ENCODE measurements at regions not wholly inside any gene's neighbourhood (a gene's known extent, or its start where the extent isn't known, plus 50 kb on each side); places are given as distances from the start of the nearest gene placed in this dataset.

DNA sequence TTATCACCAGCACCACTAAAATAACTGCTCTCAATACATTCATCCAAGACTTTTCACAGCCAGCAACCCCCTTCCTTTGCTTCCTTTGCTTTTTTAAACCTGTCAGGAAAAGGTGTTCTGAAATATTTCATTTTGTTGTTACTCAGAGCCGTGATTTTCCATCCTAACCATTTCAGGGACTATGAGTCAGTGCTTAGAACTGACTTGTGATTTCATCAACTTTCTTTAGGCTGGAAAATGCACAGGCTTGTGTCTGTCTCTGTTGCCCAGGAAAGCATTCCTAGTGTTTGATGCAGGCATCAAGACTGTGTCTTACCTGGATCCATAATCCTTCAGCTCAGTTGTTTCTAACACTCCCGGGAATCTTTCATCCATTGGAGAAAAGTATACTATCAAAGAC, 805.6 kb downstream of the BRINP1 start (continued):
- TF ChIP-seq ZNF114 (CRISPR knock-in tag; IDR thresholded peaks at IDR 0.05) = no peak
- TF ChIP-seq NANOG (IDR thresholded peaks at IDR 0.05; ENCODE audit: borderline replicate concordance) = no peak
- no peak for TF ChIP-seq CREB1 (CRISPR knock-in tag; IDR thresholded peaks at IDR 0.05; ENCODE audit: low read depth)
- TF ChIP-seq, protein P1, sequence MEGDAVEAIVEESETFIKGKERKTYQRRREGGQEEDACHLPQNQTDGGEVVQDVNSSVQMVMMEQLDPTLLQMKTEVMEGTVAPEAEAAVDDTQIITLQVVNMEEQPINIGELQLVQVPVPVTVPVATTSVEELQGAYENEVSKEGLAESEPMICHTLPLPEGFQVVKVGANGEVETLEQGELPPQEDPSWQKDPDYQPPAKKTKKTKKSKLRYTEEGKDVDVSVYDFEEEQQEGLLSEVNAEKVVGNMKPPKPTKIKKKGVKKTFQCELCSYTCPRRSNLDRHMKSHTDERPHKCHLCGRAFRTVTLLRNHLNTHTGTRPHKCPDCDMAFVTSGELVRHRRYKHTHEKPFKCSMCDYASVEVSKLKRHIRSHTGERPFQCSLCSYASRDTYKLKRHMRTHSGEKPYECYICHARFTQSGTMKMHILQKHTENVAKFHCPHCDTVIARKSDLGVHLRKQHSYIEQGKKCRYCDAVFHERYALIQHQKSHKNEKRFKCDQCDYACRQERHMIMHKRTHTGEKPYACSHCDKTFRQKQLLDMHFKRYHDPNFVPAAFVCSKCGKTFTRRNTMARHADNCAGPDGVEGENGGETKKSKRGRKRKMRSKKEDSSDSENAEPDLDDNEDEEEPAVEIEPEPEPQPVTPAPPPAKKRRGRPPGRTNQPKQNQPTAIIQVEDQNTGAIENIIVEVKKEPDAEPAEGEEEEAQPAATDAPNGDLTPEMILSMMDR (conservative IDR thresholded peaks at IDR 0.05; ENCODE audit: low read depth in 2 of 2) = no peak
- no peak for TF ChIP-seq EZH2 (IDR thresholded peaks at IDR 0.05; ENCODE audit: low read depth, unreplicated experiment)
- no peak for TF ChIP-seq STAT1 (IDR thresholded peaks at IDR 0.05; ENCODE audit: unreplicated experiment)
- no peak for TF ChIP-seq ETS1 (IDR thresholded peaks at IDR 0.05)

DNA sequence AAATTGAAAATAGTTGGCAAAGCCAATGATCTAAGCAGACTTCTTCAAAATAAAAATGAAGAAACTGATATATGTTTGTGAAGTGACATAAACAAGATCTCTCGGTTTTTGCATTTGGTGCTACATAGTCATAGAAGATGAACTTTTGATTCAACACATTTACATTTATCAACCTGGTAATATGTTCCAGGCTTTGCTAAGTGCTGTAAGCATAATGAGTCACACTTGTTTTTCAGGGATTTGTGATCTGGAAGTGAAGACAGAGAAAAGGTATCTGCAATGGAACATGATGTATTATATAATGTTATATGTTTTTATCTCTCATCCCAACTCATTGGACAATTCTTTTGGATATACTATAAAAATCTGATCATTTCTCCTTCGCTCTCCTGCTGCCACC, 801.4 kb downstream of the BRINP1 start:
- ATAC-seq = no peak
- H2AFZ ChIP-seq = no peak overlapping the region
- H3K9me3 Mint-ChIP-seq = no peaks in the 10 kb centered on the region
- TF ChIP-seq ZNF114 (CRISPR knock-in tag; IDR thresholded peaks at IDR 0.05) (no peak), REST (IDR thresholded peaks at IDR 0.05; ENCODE audit: unreplicated experiment) (no peak), NANOG (IDR thresholded peaks at IDR 0.05; ENCODE audit: borderline replicate concordance) (no peak), EZH2phosphoT487 (IDR thresholded peaks at IDR 0.05; ENCODE audit: unreplicated experiment) (no peak), ZNF331 (CRISPR knock-in tag; IDR thresholded peaks at IDR 0.05; ENCODE audit: low read depth) (no peak), CREB1 (CRISPR knock-in tag; IDR thresholded peaks at IDR 0.05; ENCODE audit: low read depth) (no peak), ETS1 (IDR thresholded peaks at IDR 0.05) (no peak), POLR2AphosphoS5 (IDR thresholded peaks at IDR 0.05; ENCODE audit: low read depth) (no peak)
- TF ChIP-seq, protein P2, sequence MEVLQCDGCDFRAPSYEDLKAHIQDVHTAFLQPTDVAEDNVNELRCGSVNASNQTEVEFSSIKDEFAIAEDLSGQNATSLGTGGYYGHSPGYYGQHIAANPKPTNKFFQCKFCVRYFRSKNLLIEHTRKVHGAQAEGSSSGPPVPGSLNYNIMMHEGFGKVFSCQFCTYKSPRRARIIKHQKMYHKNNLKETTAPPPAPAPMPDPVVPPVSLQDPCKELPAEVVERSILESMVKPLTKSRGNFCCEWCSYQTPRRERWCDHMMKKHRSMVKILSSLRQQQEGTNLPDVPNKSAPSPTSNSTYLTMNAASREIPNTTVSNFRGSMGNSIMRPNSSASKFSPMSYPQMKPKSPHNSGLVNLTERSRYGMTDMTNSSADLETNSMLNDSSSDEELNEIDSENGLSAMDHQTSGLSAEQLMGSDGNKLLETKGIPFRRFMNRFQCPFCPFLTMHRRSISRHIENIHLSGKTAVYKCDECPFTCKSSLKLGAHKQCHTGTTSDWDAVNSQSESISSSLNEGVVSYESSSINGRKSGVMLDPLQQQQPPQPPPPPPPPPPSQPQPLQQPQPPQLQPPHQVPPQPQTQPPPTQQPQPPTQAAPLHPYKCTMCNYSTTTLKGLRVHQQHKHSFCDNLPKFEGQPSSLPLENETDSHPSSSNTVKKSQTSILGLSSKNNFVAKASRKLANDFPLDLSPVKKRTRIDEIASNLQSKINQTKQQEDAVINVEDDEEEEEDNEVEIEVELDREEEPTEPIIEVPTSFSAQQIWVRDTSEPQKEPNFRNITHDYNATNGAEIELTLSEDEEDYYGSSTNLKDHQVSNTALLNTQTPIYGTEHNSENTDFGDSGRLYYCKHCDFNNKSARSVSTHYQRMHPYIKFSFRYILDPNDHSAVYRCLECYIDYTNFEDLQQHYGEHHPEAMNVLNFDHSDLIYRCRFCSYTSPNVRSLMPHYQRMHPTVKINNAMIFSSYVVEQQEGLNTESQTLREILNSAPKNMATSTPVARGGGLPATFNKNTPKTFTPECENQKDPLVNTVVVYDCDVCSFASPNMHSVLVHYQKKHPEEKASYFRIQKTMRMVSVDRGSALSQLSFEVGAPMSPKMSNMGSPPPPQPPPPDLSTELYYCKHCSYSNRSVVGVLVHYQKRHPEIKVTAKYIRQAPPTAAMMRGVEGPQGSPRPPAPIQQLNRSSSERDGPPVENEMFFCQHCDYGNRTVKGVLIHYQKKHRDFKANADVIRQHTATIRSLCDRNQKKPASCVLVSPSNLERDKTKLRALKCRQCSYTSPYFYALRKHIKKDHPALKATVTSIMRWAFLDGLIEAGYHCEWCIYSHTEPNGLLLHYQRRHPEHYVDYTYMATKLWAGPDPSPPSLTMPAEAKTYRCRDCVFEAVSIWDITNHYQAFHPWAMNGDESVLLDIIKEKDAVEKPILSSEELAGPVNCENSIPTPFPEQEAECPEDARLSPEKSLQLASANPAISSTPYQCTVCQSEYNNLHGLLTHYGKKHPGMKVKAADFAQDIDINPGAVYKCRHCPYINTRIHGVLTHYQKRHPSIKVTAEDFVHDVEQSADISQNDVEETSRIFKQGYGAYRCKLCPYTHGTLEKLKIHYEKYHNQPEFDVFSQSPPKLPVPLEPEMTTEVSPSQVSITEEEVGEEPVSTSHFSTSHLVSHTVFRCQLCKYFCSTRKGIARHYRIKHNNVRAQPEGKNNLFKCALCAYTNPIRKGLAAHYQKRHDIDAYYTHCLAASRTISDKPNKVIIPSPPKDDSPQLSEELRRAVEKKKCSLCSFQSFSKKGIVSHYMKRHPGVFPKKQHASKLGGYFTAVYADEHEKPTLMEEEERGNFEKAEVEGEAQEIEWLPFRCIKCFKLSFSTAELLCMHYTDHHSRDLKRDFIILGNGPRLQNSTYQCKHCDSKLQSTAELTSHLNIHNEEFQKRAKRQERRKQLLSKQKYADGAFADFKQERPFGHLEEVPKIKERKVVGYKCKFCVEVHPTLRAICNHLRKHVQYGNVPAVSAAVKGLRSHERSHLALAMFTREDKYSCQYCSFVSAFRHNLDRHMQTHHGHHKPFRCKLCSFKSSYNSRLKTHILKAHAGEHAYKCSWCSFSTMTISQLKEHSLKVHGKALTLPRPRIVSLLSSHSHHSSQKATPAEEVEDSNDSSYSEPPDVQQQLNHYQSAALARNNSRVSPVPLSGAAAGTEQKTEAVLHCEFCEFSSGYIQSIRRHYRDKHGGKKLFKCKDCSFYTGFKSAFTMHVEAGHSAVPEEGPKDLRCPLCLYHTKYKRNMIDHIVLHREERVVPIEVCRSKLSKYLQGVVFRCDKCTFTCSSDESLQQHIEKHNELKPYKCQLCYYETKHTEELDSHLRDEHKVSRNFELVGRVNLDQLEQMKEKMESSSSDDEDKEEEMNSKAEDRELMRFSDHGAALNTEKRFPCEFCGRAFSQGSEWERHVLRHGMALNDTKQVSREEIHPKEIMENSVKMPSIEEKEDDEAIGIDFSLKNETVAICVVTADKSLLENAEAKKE (CRISPR knock-in tag; IDR thresholded peaks at IDR 0.05) = no peak

More for the DNA sequence above, 801.4 kb downstream of the BRINP1 start:
- Histone ChIP-seq H3K79me2 (replicated peaks; ENCODE audit: insufficient read depth) (no peaks in the 10 kb centered on the region), H3K27me3 (ENCODE audit: insufficient read depth) (no peaks in the 10 kb centered on the region), H3K4me3 (no peak overlapping the region), H3K36me3 (ENCODE audit: insufficient read depth) (no peaks in the 10 kb centered on the region), H3F3A (replicated peaks; ENCODE audit: low read depth) (no peaks in the 10 kb centered on the region), H3K4me2 (no peak overlapping the region), H3K4me1 (ENCODE audit: insufficient read depth) (no peaks in the 10 kb centered on the region), H3K27ac (ENCODE audit: low read depth) (no peak overlapping the region), H3K9me2 (ENCODE audit: insufficient read depth) (no peaks in the 10 kb centered on the region), H4K20me1 (replicated peaks; ENCODE audit: insufficient read depth) (no peaks in the 10 kb centered on the region)
- DNase-seq (ENCODE audit: low spot score) = no peak
- no peaks in the 10 kb centered on the region for H3K27me3 Mint-ChIP-seq (ENCODE audit: insufficient read depth, low read depth, poor library complexity)
- H3K36me3 Mint-ChIP-seq (ENCODE audit: low read depth) = no peaks in the 10 kb centered on the region
- peaks cover 4% of the 10 kb centered on the region; the same call in 2 of the 3 replicates for H3K4me1 Mint-ChIP-seq
- no peak overlapping the region for H3K4me3 Mint-ChIP-seq
- no peak overlapping the region for H3K27ac Mint-ChIP-seq

Measured in GM23338 (cell line).